ENCODE measurements at regions not wholly inside any gene's neighbourhood (a gene's known extent, or its start where the extent isn't known, plus 50 kb on each side); places are given as distances from the start of the nearest gene placed in this dataset.

DNA sequence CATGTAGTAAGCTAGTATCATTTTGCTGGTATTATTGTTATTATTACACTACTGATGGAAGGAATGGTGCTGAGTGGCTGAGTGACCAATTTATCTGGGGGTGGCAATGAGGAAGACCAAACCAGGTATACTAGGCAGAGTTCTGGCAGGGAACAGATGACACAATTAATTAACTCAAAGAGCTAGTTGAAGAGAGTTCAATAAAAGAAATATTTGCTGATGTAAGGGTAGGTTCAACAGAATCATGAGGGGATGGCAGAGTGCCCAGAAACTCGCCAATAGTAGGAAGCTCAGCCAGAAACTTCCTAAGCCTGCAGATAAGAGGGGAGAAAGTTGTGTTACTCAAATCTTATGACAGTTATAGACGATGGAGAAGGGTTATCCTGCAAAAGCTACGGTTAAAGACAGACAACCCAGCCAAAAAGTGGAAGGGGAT, 352.5 kb downstream of the KCNJ2 start:
- TF ChIP-seq CTCF (IDR thresholded peaks at IDR 0.05) (no peak), POLR2A (IDR thresholded peaks at IDR 0.05) (no peak)

Measured in Peyer's patch (tissue), 4 donors.